ENCODE measurements at regions not wholly inside any gene's neighbourhood (a gene's known extent, or its start where the extent isn't known, plus 50 kb on each side); places are given as distances from the start of the nearest gene placed in this dataset.

DNA sequence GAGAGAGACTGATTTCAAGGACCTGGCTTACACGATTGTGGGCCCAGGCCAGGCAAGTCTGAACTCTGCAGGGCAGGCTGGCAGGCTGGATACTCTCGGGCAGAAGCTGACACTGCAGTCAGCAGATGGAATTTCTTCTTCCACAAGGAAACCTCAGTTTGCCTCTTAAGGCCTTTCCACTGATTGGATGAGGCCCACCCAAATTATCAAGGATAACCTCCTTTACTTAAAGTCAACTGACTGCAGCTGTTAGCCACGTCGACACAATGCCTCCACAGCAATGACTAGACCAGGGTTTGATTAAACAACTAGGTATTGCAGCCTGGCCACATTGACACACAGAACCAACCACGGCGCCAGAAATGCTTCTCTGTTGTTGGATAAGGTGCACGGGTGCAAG, 130.5 kb downstream of the PSMG1 start:
- no peak for DNase-seq

GRCh38 chr21:39051588-39051949, 131.7 kb downstream of the PSMG1 start:
- DNase-seq: peak; percentile 9

DNA sequence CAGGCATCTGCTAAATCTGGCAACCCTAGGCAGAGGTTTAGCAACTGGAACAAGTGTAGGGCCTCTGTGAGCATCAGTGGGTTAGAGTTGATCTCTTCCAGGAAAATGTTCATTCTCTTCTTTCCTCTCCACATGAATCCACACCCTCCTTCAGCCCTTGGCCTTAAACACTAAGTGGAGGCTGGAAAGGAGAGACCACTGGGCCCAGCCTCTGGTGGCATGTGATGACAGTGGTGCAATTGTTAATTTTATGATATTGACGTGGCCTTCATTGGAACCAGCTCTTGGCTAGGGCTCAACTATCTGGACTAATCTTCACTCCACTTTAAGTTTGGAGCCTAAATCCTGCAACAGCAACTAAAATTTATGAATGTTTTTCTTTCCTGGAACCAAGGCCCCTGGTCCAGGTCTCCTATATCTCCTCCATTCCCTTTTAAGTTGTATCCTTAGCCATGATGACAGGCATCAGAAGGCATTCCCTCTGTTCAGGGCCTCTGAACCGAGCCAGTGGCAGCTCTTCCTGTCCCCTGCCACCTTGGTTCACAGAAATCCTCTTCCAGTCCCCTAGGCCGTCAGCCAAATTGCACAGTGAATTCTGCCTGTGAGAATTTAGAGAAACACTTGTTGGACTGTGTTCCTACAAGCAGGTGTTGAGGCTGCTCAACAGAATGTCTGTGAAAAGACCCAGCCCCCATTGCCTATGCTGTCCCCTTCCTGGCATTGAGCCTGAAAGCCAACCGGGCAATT, 132.2 kb downstream of the PSMG1 start:
- DNase-seq: no peak

DNA sequence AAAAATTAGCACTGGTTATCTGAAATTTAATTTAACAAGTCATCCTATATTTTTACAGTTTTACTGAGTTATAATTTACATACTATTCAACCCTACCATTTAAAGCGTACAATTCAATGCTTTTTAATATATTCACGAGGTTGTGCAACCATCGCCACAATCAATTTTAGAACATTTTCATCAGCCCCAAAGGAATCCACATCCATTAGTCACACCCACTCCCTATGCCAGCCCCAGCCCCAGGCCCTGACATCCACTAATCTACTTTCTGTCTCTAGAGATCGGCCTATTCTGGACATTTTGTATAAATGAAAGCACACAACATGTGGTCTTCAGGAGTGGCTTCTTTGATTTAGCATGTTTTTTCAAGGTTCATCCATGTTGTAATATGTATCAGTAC, 134.7 kb downstream of the PSMG1 start:
- DNase-seq: no peak

DNA sequence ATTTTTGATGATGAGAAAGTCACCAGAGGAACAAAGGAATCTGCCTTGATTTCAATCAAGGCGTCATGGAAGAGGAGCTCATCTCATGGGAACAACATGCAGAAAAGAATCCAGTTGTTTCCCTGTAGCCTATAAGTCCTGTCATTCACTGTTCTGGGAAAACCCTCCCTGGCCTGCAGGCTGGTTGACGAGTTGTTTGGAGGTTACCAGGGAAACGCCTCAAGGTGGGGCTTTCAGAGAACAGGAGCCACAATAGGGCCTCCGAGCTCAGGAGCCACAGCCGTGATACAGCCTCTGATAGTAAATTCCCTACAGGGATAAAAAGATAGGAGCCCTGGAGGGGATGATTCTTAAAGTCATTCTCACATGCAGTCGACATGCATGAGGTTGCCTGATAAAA, 135.2 kb downstream of the PSMG1 start:
- no peak for DNase-seq

- no peak for DNase-seq
Observed at GRCh38 chr21:39047046-39047445, 136.2 kb downstream of the PSMG1 start.

- DNase-seq: no peak
Observed at GRCh38 chr21:39046236-39046916, 136.9 kb downstream of the PSMG1 start.

DNA sequence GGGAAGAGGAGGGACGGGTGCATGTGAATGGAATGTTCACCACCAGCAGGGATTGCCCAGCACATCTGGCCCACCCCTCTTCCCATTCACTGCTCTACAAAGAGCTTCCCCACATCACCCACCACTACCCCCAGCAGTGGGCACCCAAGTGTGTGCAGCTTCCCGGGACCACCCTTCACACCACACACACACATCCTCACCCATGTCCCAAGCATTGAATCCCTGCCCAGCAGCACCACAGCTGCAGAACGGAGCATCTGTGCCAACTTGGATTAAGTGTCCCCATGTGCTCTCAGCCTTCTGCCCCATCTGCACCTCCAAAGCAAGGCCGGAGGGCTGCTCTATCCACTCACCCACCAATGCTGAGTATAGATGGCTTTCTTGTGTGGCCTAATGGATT, 141.4 kb downstream of the PSMG1 start:
- DNase-seq: no peak

GRCh38 chr21:39040494-39041110, 142.6 kb downstream of the PSMG1 start:
- no peak for DNase-seq

DNA sequence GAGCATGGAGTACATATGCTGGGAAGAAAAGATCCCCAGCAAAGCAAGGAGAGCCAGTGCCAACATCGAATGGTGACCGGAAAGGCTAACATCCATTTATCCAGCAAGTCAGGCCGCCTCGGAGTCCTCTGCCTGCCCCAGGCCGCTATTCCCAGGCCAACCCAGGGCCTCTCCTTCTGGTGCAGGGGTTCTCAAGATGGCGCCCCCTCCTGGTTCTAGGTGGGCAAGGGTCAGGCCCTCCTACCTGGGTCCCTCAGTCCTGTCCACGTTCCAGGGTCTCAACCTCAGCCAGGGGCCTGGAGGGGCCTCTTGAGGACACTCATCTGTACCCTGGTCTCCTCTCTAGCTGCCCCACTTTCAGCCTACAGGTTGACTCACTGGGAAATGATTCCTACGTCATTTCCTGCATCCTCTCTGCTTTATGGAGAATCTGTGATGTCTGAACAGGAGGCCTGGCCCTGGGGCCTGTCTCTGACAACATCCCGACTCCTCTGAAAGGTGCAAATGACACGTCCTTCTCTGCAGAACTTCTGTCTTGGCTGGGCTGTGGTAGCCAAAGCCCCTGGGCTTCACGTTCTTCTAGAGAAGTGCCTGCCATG, 145.3 kb downstream of the PSMG1 start:
- DNase-seq: no peak

DNA sequence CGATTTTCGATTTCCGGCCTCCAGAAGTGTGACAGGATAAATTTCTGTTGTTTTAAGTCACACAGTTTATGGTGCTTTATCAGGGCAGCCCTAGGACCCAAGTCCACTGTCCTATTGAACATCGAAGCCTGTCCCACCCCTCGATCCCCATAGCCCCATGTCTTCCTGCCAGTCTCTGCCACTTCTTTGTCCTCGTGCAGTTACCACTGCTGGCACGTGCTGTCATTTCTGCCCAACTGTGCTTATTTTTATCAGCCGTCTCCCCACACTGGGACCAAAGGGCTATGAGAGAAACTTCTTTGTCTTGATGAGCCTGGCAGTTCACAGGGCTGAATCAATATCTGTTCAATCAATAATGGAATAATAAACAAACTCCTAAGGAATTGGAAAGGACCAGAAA, 146.7 kb downstream of the PSMG1 start:
- DNase-seq: no peak

DNA sequence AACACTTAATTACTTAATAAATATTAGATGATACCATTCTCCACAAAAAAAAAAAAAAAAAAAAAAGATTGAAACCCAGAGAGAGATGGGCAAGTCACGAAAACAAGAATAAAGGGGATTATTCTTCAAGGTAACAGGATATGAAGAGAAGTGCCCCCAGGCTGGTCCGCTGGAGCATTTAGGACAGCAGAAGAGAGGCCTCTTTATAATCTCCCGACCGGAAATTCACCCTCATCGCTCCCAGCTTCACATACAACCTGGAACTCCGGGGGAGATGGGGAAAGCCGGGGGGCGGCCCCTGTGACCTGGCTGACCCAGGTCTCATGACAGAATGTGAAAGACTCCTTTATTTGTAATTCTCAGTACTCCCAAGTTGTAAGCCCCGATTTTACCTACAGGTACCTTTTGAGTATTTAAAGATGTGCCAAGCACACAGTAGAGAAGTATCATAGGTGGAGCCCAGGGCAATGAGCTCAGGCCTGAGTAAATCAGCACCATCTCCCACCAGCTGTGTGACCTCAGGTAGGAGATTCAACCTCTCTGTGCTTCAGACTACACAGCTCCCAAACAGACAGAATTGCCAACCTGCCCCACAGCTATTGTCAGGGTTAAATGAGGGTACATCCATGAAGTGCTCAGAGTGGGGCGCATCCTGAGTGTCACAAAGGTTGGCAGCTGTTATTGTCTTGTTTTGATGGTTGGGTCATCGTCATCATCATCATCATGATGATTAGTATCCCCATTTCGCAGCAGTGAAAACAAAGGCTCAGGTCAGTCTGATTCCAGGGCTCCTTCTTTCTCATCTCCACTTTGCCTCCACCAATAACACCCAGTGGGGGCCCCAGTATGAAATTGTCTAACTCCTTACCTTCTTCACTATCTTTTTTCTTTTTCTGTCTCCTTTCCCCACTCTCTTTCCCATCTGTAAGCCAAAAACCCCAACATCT, 148.4 kb downstream of the PSMG1 start:
- no peak for DNase-seq

DNA sequence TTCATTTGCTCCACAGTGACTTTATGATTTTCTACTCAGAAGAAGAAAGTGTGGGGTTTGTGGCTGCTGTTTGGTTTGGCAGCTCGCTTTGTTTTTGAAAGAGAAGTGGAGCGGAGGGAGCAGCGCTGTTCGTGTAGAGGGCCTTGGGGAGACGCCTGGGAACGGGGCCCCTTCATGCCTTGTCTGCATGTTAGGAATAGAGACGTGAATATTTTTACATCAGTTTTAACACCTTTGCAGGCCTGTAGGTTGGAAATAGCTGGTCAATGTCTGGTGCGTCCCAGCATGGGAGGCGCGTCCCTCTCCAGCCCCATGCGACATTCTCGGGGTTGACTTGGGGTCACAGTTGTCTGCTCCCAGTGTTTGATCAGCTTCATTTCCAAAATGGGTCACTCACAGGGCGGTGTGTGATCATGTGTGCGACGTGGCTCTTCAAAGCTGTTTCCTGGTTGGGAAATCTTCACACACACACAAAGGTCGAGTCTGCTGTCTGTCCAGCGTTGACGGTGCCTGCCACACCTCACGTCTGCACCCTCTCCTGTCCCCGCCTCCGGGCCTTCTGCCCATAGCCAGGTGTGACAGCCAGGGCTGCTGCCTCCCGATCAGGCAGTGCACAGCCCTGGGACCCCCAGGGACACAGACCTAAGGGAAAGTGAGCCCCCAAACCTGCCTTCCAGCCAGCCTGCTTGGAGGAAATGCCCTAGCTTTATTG, 149.2 kb downstream of the PSMG1 start:
- DNase-seq: no peak

GRCh38 chr21:39029900-39030884, 153.1 kb downstream of the PSMG1 start:
- DNase-seq: no peak

GRCh38 chr21:39029086-39029755, 154.0 kb downstream of the PSMG1 start:
- no peak for DNase-seq

- DNase-seq: no peak
Observed at GRCh38 chr21:39025198-39025597, 158.1 kb downstream of the PSMG1 start.

- DNase-seq: no peak
Observed at GRCh38 chr21:39024538-39024937, 158.7 kb downstream of the PSMG1 start.

- no peak for DNase-seq
Observed at GRCh38 chr21:39022863-39023693, 160.2 kb downstream of the PSMG1 start.

DNA sequence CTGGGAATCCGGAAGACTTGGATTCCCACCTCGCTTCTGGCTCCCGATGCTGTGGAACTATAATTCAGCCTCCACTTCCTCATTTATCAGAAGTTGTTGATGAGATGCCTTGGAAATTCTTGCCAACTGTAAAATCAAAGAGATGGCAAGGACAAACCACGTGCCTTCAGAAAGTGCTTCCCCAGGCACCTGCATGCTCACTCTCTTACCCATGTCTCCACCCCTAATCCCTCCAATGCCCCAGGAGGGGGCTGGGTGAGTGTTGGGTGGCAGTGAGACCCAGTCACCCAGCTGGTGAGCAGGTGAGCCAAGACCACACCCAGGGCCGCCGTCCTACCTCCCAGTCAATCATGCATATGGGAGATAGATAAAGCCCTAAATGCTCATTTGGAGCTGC, 160.8 kb downstream of the PSMG1 start:
- no peak for DNase-seq
